K562 (cell line): ENCODE measurements at regions not wholly inside any gene's neighbourhood (a gene's known extent, or its start where the extent isn't known, plus 50 kb on each side); places are given as distances from the start of the nearest gene placed in this dataset.

Experiments used
- ATAC-seq: fragments of 200-7000 bp; cut with Tn5 transposase; 3 replicates; pipeline ENCODE4 v1.9.1; 2020; ENCODE audit warnings: moderate library complexity
- BruUV-seq: library from RNA; stranded (reverse); fragments of 400-500 nt; replicated peaks from 2 replicates; lab custom pipeline; 2021; lab: Mats Ljungman, UMichigan
- CTCF ChIA-PET: fragments of 300-600 bp; formaldehyde crosslinking; extraction: SDS; loops from one replicate; lab custom pipeline; 2021; ENCODE audit warnings: low intra/inter-chr PET ratio; lab: Yijun Ruan, JAX
- POLR2A ChIA-PET: fragments of 300-600, 350-650 bp; sonication (Branson Sonifier 250); formaldehyde crosslinking; extraction: SDS; loops from one replicate; lab custom pipeline; 2021; ENCODE audit warnings: antibody characterized with exemption, inconsistent platforms; lab: Yijun Ruan, JAX
- DNase-seq, 4 experiments: peaks; one replicate each; pipeline versions ENCODE4 v3.0.0 to v3.0.0-alpha.2; 2011 to 2018; ENCODE audit warnings: low spot score in 3 of 4, mixed read lengths in 3 of 4; ENCODE audit errors: extremely low read depth in 1 of 4
- FAIRE-seq: peaks from 2 replicates; lab custom pipeline; 2011; peaks lifted over from hg19 to GRCh38; lab: Jason Lieb, UNC
- H2AFZ ChIP-seq: 2 replicates; pipeline ENCODE4 v1.6.0; 2011; ENCODE audit warnings: low read depth, low read length, control low read depth, inconsistent platforms
- H3K27ac ChIP-seq: fragments of 200-600 bp; 3 replicates; pipeline ENCODE4 v1.8.0; 2011; ENCODE audit warnings: low read depth, mild to moderate bottlenecking, control low read depth, inconsistent platforms, low read length, moderate library complexity, mixed read lengths; ENCODE audit errors: extremely low read depth
- H3K27me3 ChIP-seq, 2 experiments: fragments of 300-600 bp in 1 of 2; 2 replicates in 1 of 2; 3 replicates in 1 of 2; pipeline versions ENCODE4 v1.6.0 to v1.8.0; 2011; ENCODE audit warnings: inconsistent platforms in 2 of 2, low read length in 2 of 2, mild to moderate bottlenecking in 1 of 2, mixed read lengths in 1 of 2, moderate library complexity in 1 of 2; ENCODE audit not compliant: control insufficient read depth in 2 of 2, insufficient read depth in 2 of 2
- H3K36me3 ChIP-seq: fragments of 300-600 bp; 3 replicates; pipeline ENCODE4 v1.8.0; 2011; ENCODE audit warnings: mild to moderate bottlenecking, low read length, inconsistent platforms; ENCODE audit not compliant: control insufficient read depth, insufficient read depth
- H3K4me1 ChIP-seq, 2 experiments: fragments of 200-600 bp in 1 of 2; replicated peaks in 1 of 2; 2 replicates in 1 of 2; 3 replicates in 1 of 2; pipeline versions ENCODE4 v1.5.1 to v1.8.0; 2011; ENCODE audit warnings: inconsistent platforms in 2 of 2, low read length in 2 of 2, mild to moderate bottlenecking in 1 of 2, mixed read lengths in 1 of 2, moderate library complexity in 1 of 2; ENCODE audit not compliant: control insufficient read depth in 2 of 2, insufficient read depth in 2 of 2
- H3K4me2 ChIP-seq: 2 replicates; pipeline ENCODE4 v1.6.1; 2011; ENCODE audit warnings: low read length, control low read depth, inconsistent platforms, mixed read lengths; ENCODE audit not compliant: insufficient read depth
- H3K4me3 ChIP-seq: fragments of 200-600 bp; sonication (generic), shearing (Covaris generic); 2 replicates; pipeline ENCODE4 v1.5.1; 2016; ENCODE audit warnings: control low read depth, inconsistent platforms
- H3K79me2 ChIP-seq: fragments of 200-600 bp; 3 replicates; pipeline ENCODE4 v1.8.0; 2011; ENCODE audit warnings: low read length, inconsistent platforms; ENCODE audit not compliant: control insufficient read depth, insufficient read depth
- H3K9ac ChIP-seq, 2 experiments: 2 replicates each; pipeline versions ENCODE4 v1.6.0 to v1.6.1; 2011; ENCODE audit warnings: low read depth in 2 of 2, low read length in 2 of 2, control low read depth in 1 of 2, inconsistent platforms in 1 of 2, mild to moderate bottlenecking in 1 of 2, mixed read lengths in 1 of 2; ENCODE audit not compliant: insufficient read depth in 1 of 2
- H3K9me1 ChIP-seq: one replicate; pipeline ENCODE4 v1.6.0; 2011; ENCODE audit warnings: inconsistent platforms, mild to moderate bottlenecking, low read length, moderate library complexity; ENCODE audit not compliant: control insufficient read depth, insufficient read depth
- H3K9me3 ChIP-seq: replicated peaks from 2 replicates; pipeline ENCODE4 v1.5.1; 2011; ENCODE audit warnings: low read depth, low read length, inconsistent platforms; ENCODE audit not compliant: control insufficient read depth, insufficient read depth
- H4K20me1 ChIP-seq: replicated peaks from 2 replicates; pipeline ENCODE4 v1.6.1; 2011; ENCODE audit warnings: low read length, inconsistent platforms, mixed read lengths; ENCODE audit not compliant: control insufficient read depth, insufficient read depth
- ATF4 ChIP-seq: fragments of 450-650 bp; formaldehyde crosslinking; IDR thresholded peaks from 2 replicates; pipeline ENCODE4 v1.4.0; 2022; ENCODE audit warnings: mild to moderate bottlenecking, moderate library complexity
- C11orf30 ChIP-seq: fragments of 450-650 bp; IDR thresholded peaks from 2 replicates; pipeline ENCODE4 v1.6.1; 2016; ENCODE audit warnings: low read depth, mild to moderate bottlenecking
- ELF4 ChIP-seq: fragments of 450-650 bp; formaldehyde crosslinking; IDR thresholded peaks from 2 replicates; pipeline ENCODE4 v1.4.0; 2022; ENCODE audit warnings: missing genetic modification characterization
- HINFP ChIP-seq: fragments of 450-650 bp; conservative IDR thresholded peaks from 2 replicates; pipeline ENCODE4 v1.6.1; 2016; ENCODE audit warnings: missing genetic modification characterization, low read depth, mild to moderate bottlenecking, control low read depth, missing compliant biosample characterization
- KLF6 ChIP-seq: fragments of 250-450 bp; sonication (Bioruptor Pico); IDR thresholded peaks from 2 replicates; pipeline ENCODE4 v1.4.0; 2020; ENCODE audit warnings: mild to moderate bottlenecking, moderate library complexity, borderline replicate concordance
- MBD1 ChIP-seq: fragments of 250-450 bp; sonication (Bioruptor Pico); IDR thresholded peaks from 2 replicates; pipeline ENCODE4 v1.8.0; 2022; ENCODE audit warnings: inconsistent platforms
- MCM2 ChIP-seq: fragments of 450-650 bp; IDR thresholded peaks from 2 replicates; pipeline ENCODE4 v1.6.1; 2017; ENCODE audit warnings: low read depth, mild to moderate bottlenecking
- NCOR1 ChIP-seq: fragments of 450-650 bp; IDR thresholded peaks from 2 replicates; pipeline ENCODE4 v1.6.1; 2016; ENCODE audit warnings: mild to moderate bottlenecking, moderate library complexity
- NFIX ChIP-seq: fragments of 250-450 bp; sonication (Bioruptor Pico); IDR thresholded peaks from 2 replicates; pipeline ENCODE4 v1.4.0; 2020; ENCODE audit warnings: low read depth, mild to moderate bottlenecking, moderate library complexity
- NR3C1 ChIP-seq: sonication (generic); formaldehyde crosslinking; IDR thresholded peaks from 2 replicates; pipeline ENCODE4 v1.8.1; 2022; ENCODE audit warnings: missing genetic modification reagents
- RBM25 ChIP-seq: fragments of 200-400 bp; formaldehyde crosslinking; IDR thresholded peaks from 2 replicates; pipeline ENCODE4 v1.6.1; 2018; ENCODE audit warnings: low read length, low read depth, moderate library complexity; ENCODE audit not compliant: severe bottlenecking
- SIRT6 ChIP-seq: IDR thresholded peaks from one replicate; pipeline ENCODE4 v1.6.1; 2012; ENCODE audit warnings: low read depth, mild to moderate bottlenecking, control low read depth, inconsistent platforms, low read length, moderate library complexity
- SPI1 ChIP-seq: IDR thresholded peaks from 2 replicates; pipeline ENCODE4 v1.6.1; 2011; ENCODE audit warnings: low read depth, low read length, control low read depth, borderline replicate concordance
- TCF3 ChIP-seq: sonication (generic); formaldehyde crosslinking; IDR thresholded peaks from 2 replicates; pipeline ENCODE4 v1.4.0; 2020; ENCODE audit warnings: mild to moderate bottlenecking, missing genetic modification reagents
- TRIM24 ChIP-seq, 2 experiments: fragments of 450-650 bp; IDR thresholded peaks; 2 replicates each; pipeline ENCODE4 v1.6.1; 2016
- ZSCAN32 ChIP-seq: fragments of 450-650 bp; formaldehyde crosslinking; IDR thresholded peaks from 2 replicates; pipeline ENCODE4 v1.4.0; 2020; ENCODE audit warnings: mild to moderate bottlenecking, moderate library complexity
- WGBS: fragments of 100-300 bp; shearing (Covaris generic); methylation state at CpG from one replicate; pipeline ENCODE4 v1.1.6; 2016; ENCODE audit warnings: low coverage, mixed read lengths; ENCODE audit not compliant: insufficient coverage; ENCODE audit errors: missing lambda C conversion rate; 5-methylcytosine and 5-hydroxymethylcytosine counted together
- in situ Hi-C: fragments of 300-500 bp; cut with MboI; formaldehyde crosslinking; loops from 4 replicates; pipeline ENCODE4 v1.15.0; 2018; ENCODE audit warnings: inconsistent platforms, mixed read lengths
- intact Hi-C: fragments of 100-400 bp; cut with micrococcal nuclease; formaldehyde crosslinking; loops from 2 replicates; pipeline ENCODE4 v1.14.2; 2022

GRCh38 chr20:56809668-56810067, 180.6 kb downstream of the TFAP2C start:
- H3K79me2 ChIP-seq: no peaks in the 10 kb centered on the region
- intact Hi-C loops: no loop called here
- ATAC-seq (no peak), FAIRE-seq (no peak), DNase-seq (no peak)
- WGBS: under 1% methylated on average over 12 of the region's 12 CpGs
- H3K9ac ChIP-seq: no peak overlapping the region
- in situ Hi-C loops: no loop called here
- BruUV-seq: no TSS peak
- no peak overlapping the region for H3K27ac ChIP-seq
- TF ChIP-seq ATF4 (CRISPR knock-in tag) (no peak), KLF6 (no peak), HINFP (tag) (no peak), MCM2 (no peak), ZSCAN32 (CRISPR knock-in tag) (no peak), SPI1 (no peak), C11orf30 (no peak), NFIX (CRISPR knock-in tag) (no peak), NCOR1 (no peak), MBD1 (CRISPR knock-in tag) (no peak), SIRT6 (no peak), TRIM24 (IDR thresholded peaks at IDR 0.05) (no peak), ELF4 (CRISPR knock-in tag) (no peak), NR3C1 (CRISPR knock-in tag) (no peak), RBM25 (no peak), TCF3 (CRISPR knock-in tag) (no peak)
- H3K36me3 ChIP-seq: no peaks in the 10 kb centered on the region
- H3K4me2 ChIP-seq: no peak overlapping the region
- no peak overlapping the region for H2AFZ ChIP-seq
- ChIA-PET POLR2A (no interaction called here), CTCF (no interaction called here)
- no peaks in the 10 kb centered on the region for H3K9me1 ChIP-seq
- no peak overlapping the region for H3K4me3 ChIP-seq
- H3K4me1 ChIP-seq: no peaks in the 10 kb centered on the region
- H4K20me1 ChIP-seq: no peaks in the 10 kb centered on the region
- no peaks in the 10 kb centered on the region for H3K9me3 ChIP-seq
- peaks cover 0 to 49% of the 10 kb centered on the region in 2 experiments; a peak in 3 of 5 replicates for H3K27me3 ChIP-seq
